Stimulated activated effector memory CD8-positive, alpha-beta T cell treated with anti-CD3 and anti-CD28 coated beads, Interleukin-12 subunit alpha, Interleukin-12 subunit beta, amount 100 ng/mL, for 72 hours (primary cell): ENCODE measurements at regions not wholly inside any gene's neighbourhood (a gene's known extent, or its start where the extent isn't known, plus 50 kb on each side); places are given as distances from the start of the nearest gene placed in this dataset.

Experiments used
- ATAC-seq: fragments of 150-1000 bp; cut with Tn5 transposase; 2 replicates; pipeline ENCODE4 v1.10.0; 2021
- DNase-seq, 2 donors: peaks; one replicate each; pipeline ENCODE4 v3.0.0; 2021 to 2022; ENCODE audit warnings: low spot score in 2 of 2
- H3K27ac Mint-ChIP-seq: one replicate; pipeline ENCODE4 v1.8.0; 2022; ENCODE audit warnings: mild to moderate bottlenecking, mixed read lengths
- H3K36me3 Mint-ChIP-seq: one replicate; pipeline ENCODE4 v1.8.0; 2022; ENCODE audit warnings: mild to moderate bottlenecking, mixed read lengths
- H3K4me1 Mint-ChIP-seq: one replicate; pipeline ENCODE4 v1.8.0; 2022; ENCODE audit warnings: mixed read lengths
- H3K4me3 Mint-ChIP-seq: one replicate; pipeline ENCODE4 v1.8.0; 2022; ENCODE audit warnings: mild to moderate bottlenecking, mixed read lengths
- H3K9me3 Mint-ChIP-seq: one replicate; pipeline ENCODE4 v1.8.0; 2022; ENCODE audit warnings: mixed read lengths

DNA sequence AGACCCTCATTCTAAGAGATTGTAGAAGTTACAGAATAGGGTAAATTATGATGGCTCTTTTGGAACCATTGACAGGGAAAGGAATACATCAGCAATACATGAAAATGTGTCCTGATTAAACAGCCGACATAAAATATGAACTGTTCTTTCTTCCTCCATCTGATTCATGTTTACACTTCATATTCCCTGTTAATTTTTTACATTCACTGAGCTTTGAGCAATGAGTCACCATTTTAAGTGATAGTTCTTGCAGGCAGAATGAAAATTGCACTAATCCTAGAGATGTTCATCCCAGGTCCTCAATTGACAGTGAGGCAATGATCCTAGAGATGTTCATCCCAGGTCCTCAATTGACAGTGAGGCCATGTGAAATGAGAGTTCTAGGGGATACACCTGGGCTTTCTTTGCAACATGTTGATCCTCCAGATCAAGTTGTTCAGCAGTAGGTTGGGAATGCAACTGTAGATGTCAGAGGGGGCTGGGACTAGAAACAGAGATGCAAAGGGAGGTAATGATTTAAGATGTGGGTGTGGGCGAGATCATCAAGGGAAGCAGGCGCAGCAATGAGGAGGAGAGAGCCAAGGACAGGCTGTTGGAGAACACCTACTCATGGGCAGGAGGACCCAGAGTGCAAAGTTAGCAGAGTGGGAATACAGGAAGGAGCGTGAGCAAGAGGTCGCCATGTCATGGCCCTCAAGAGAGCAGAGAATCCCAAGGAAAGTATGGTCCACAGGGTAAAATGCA is 138.7 kb downstream of the ZNF365 start:
- no peaks in the 10 kb centered on the region for H3K9me3 Mint-ChIP-seq
- no peak overlapping the region for H3K27ac Mint-ChIP-seq
- DNase-seq, result no peak
- no peak for ATAC-seq
- H3K36me3 Mint-ChIP-seq, result no peaks in the 10 kb centered on the region
- H3K4me1 Mint-ChIP-seq, result peaks cover 7% of the 10 kb centered on the region
- no peak overlapping the region for H3K4me3 Mint-ChIP-seq

GRCh38 chr10:62514079-62514693 is 140.0 kb downstream of the ZNF365 start:
- H3K4me1 Mint-ChIP-seq, result peaks cover 7% of the 10 kb centered on the region
- H3K4me3 Mint-ChIP-seq, result no peak overlapping the region
- DNase-seq (no peak), ATAC-seq (peak; percentile 49)
- no peaks in the 10 kb centered on the region for H3K36me3 Mint-ChIP-seq
- H3K27ac Mint-ChIP-seq, result no peak overlapping the region
- H3K9me3 Mint-ChIP-seq, result no peaks in the 10 kb centered on the region

DNA sequence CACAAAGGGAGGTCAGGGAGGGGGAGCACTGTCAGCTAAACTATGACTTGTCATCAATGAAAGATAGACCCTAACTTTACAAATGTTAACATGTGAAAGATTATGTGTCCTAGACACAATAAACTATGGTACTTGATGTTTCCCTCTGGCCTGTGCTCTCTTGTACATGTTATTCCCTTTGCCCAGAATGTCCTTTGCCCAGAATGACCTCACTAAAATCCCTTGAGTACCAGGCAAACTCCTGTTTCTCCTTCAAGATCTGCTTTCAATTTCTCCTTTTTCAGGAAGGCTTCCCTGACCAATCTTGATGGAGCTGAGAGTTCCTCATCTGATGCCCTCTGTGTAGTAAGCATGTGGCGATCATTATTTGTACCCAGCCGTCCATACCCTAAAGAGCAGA is 143.1 kb downstream of the ZNF365 start:
- DNase-seq (no peak), ATAC-seq (no peak)
- no peak overlapping the region for H3K27ac Mint-ChIP-seq
- no peak overlapping the region for H3K4me3 Mint-ChIP-seq
- H3K36me3 Mint-ChIP-seq, result no peaks in the 10 kb centered on the region
- H3K4me1 Mint-ChIP-seq, result no peaks in the 10 kb centered on the region
- H3K9me3 Mint-ChIP-seq, result no peaks in the 10 kb centered on the region

- H3K4me3 Mint-ChIP-seq, result no peak overlapping the region
- H3K4me1 Mint-ChIP-seq, result peaks cover 27% of the 10 kb centered on the region
- DNase-seq (no peak), ATAC-seq (no peak)
- peak overlapping the region; percentile 68 for H3K27ac Mint-ChIP-seq
- peaks cover 11% of the 10 kb centered on the region for H3K9me3 Mint-ChIP-seq
- H3K36me3 Mint-ChIP-seq, result no peaks in the 10 kb centered on the region
Observed at GRCh38 chr10:62527019-62527827, 153.1 kb downstream of the ZNF365 start.

DNA sequence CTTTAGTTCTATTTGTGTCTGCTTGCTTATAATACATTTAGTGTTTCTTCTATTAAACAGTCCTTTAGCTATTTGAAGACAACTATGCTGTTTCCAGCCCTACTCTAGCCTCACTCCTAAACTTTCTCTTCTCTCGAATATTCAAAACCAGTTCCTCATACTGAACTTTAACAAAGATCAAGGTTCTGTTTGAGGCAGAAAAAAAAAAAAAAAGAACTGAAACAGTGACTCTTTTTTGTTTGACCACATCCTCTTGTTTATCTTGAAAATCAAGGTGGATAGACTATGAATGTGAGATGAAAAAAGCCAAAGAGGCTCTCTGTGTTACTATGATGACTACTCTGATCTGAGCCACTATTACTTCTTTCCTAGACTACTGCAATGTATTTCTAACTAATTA is 154.3 kb downstream of the ZNF365 start:
- H3K9me3 Mint-ChIP-seq, result peaks cover 11% of the 10 kb centered on the region
- DNase-seq, result no peak

GRCh38 chr10:62529396-62529795 is 155.2 kb downstream of the ZNF365 start:
- no peak for ATAC-seq
- no peaks in the 10 kb centered on the region for H3K36me3 Mint-ChIP-seq
- H3K4me3 Mint-ChIP-seq, result no peak overlapping the region
- peaks cover 11% of the 10 kb centered on the region for H3K9me3 Mint-ChIP-seq
- peaks cover 27% of the 10 kb centered on the region for H3K4me1 Mint-ChIP-seq
- no peak overlapping the region for H3K27ac Mint-ChIP-seq
- no peak for DNase-seq

More for the DNA sequence above, 154.3 kb downstream of the ZNF365 start:
- Mint-ChIP-seq H3K36me3 (no peaks in the 10 kb centered on the region), H3K4me1 (peaks cover 27% of the 10 kb centered on the region), H3K4me3 (peak overlapping the region; percentile 3), H3K27ac (no peak overlapping the region)
- peak; percentile 100 for ATAC-seq

GRCh38 chr10:62534031-62534430 is 159.9 kb downstream of the ZNF365 start:
- H3K36me3 Mint-ChIP-seq, result no peaks in the 10 kb centered on the region
- H3K4me3 Mint-ChIP-seq, result no peak overlapping the region
- DNase-seq (no peak), ATAC-seq (no peak)
- no peak overlapping the region for H3K27ac Mint-ChIP-seq
- no peaks in the 10 kb centered on the region for H3K9me3 Mint-ChIP-seq
- peaks cover under 1% of the 10 kb centered on the region for H3K4me1 Mint-ChIP-seq

GRCh38 chr10:62538606-62539005 is 164.4 kb downstream of the ZNF365 start:
- Mint-ChIP-seq H3K27ac (no peak overlapping the region), H3K36me3 (no peaks in the 10 kb centered on the region), H3K4me3 (no peak overlapping the region), H3K9me3 (no peaks in the 10 kb centered on the region), H3K4me1 (no peaks in the 10 kb centered on the region)
- no peak for DNase-seq
- no peak for ATAC-seq

- no peak for ATAC-seq
- DNase-seq, result no peak
- Mint-ChIP-seq H3K9me3 (no peaks in the 10 kb centered on the region), H3K36me3 (no peaks in the 10 kb centered on the region), H3K27ac (no peak overlapping the region), H3K4me3 (no peak overlapping the region), H3K4me1 (no peaks in the 10 kb centered on the region)
Observed at GRCh38 chr10:62540389-62540788, 166.2 kb downstream of the ZNF365 start.

- H3K36me3 Mint-ChIP-seq, result no peaks in the 10 kb centered on the region
- no peak overlapping the region for H3K27ac Mint-ChIP-seq
- DNase-seq (no peak), ATAC-seq (no peak)
- H3K9me3 Mint-ChIP-seq, result no peaks in the 10 kb centered on the region
- no peaks in the 10 kb centered on the region for H3K4me1 Mint-ChIP-seq
- H3K4me3 Mint-ChIP-seq, result no peak overlapping the region
Observed at GRCh38 chr10:62541811-62542210, 167.6 kb downstream of the ZNF365 start.

DNA sequence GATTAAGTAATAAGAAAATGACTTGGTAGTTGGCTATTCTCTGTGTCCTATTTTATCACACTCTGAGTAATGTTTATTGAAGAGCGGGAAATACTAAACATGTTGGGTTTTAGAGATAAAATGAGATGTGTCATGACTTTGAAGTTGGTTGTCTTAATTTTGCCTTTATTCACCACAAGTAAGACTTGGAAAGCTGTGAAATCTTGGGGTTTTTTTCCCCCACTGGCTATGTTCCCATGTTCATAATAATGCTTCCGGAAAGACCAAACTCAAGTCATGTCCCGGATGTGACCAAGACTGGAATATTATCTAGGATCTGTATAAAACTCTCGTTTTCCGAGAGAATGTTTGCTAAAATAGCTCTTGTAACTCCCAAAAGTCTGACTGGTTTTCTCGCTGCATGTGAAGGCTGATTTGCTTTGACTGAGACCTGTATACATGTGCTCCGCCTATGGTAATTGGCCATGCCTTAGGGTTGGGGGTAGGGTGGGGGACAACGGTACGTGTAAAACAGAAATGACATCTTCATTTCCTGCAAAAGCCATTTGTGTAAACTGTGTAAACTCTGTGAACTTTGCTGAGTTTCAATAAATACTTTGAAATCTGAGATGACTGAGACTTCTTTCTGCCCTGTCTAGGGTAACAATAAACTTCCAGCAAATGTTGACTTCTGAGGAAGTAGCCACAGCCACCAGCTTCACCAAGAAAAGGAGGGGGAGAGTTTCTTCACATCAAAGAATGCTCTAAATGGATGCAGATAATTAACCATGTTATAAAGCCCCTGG is 169.6 kb downstream of the ZNF365 start:
- Mint-ChIP-seq H3K36me3 (no peaks in the 10 kb centered on the region), H3K27ac (no peak overlapping the region), H3K4me1 (no peaks in the 10 kb centered on the region), H3K4me3 (no peak overlapping the region), H3K9me3 (no peaks in the 10 kb centered on the region)
- no peak for DNase-seq
- ATAC-seq, result no peak

- no peak overlapping the region for H3K27ac Mint-ChIP-seq
- H3K36me3 Mint-ChIP-seq, result no peaks in the 10 kb centered on the region
- no peaks in the 10 kb centered on the region for H3K9me3 Mint-ChIP-seq
- ATAC-seq (no peak), DNase-seq (no peak)
- no peak overlapping the region for H3K4me3 Mint-ChIP-seq
- H3K4me1 Mint-ChIP-seq, result no peaks in the 10 kb centered on the region
Observed at GRCh38 chr10:62545160-62546066, 171.2 kb downstream of the ZNF365 start.

DNA sequence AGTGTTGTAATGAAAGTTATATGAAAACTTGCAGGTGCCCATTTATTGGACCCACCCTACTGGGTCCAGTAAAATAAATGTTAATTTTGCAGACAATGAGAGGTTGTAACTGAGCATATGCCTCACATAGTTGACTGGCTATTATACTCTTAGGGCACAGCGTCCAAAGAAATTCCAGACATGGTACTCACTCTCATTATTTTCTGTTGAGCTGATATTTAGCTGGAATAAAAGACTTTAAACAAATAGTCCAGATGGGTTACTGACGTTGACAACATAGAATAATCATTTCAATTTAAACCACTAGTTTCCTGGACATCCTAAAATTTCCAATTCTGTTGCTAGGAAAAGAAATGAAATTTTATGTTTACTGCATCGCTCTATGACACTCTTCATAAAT is 174.5 kb downstream of the ZNF365 start:
- no peak for ATAC-seq

DNA sequence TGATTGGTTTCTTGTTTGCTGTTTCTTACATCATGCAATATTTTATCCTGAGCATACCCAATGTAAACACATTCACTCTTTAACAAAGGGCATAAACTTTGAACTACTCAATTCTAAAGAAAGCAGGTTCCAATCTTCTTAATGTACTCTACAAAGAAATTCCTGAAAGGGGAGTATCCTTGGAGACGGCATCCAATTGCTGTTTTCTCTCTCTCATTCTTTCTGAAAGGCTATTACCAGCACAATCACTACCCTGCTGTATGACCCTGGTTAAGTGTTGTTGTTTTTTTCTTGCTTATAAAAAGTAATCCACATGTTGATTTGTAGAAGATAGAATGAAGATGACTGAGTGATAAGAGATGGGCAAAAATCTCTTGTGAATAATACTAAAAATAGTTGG is 176.0 kb downstream of the ZNF365 start:
- Mint-ChIP-seq H3K9me3 (no peaks in the 10 kb centered on the region), H3K4me3 (no peak overlapping the region), H3K27ac (no peak overlapping the region), H3K36me3 (no peaks in the 10 kb centered on the region), H3K4me1 (no peaks in the 10 kb centered on the region)
- ATAC-seq (no peak), DNase-seq (no peak)

More for the DNA sequence above, 174.5 kb downstream of the ZNF365 start:
- DNase-seq, result no peak
- Mint-ChIP-seq H3K9me3 (no peaks in the 10 kb centered on the region), H3K36me3 (no peaks in the 10 kb centered on the region), H3K4me1 (no peaks in the 10 kb centered on the region), H3K27ac (no peak overlapping the region), H3K4me3 (no peak overlapping the region)
